GM23338 (cell line): ENCODE measurements at regions not wholly inside any gene's neighbourhood (a gene's known extent, or its start where the extent isn't known, plus 50 kb on each side); places are given as distances from the start of the nearest gene placed in this dataset.

Experiments used
- ATAC-seq: fragments of 200-7000 bp; cut with Tn5 transposase; 3 replicates; pipeline ENCODE4 v1.9.1; 2020
- DNase-seq: peaks from one replicate; pipeline ENCODE4 v3.0.0-alpha.2; 2015; ENCODE audit warnings: low spot score
- H2AFZ ChIP-seq: fragments of 200-600 bp; sonication (generic); 2 replicates; pipeline ENCODE4 v1.8.0; 2016; ENCODE audit warnings: antibody characterized with exemption, mild to moderate bottlenecking, moderate library complexity
- H3F3A ChIP-seq: fragments of 200-600 bp; sonication (generic); replicated peaks from 2 replicates; pipeline ENCODE4 v1.8.0; 2017; ENCODE audit warnings: antibody characterized with exemption, mixed run types, low read depth
- H3K27ac ChIP-seq: fragments of 200-600 bp; sonication (generic); 2 replicates; pipeline ENCODE4 v1.6.1; 2016; ENCODE audit warnings: low read depth
- H3K27me3 ChIP-seq: fragments of 200-600 bp; sonication (generic); 2 replicates; pipeline ENCODE4 v1.8.0; 2016; ENCODE audit warnings: mild to moderate bottlenecking, mixed run types, moderate library complexity; ENCODE audit not compliant: insufficient read depth
- H3K36me3 ChIP-seq: fragments of 200-600 bp; sonication (generic); 2 replicates; pipeline ENCODE4 v1.8.0; 2016; ENCODE audit warnings: mild to moderate bottlenecking; ENCODE audit not compliant: insufficient read depth
- H3K4me1 ChIP-seq: fragments of 200-600 bp; sonication (generic); 2 replicates; pipeline ENCODE4 v1.8.0; 2016; ENCODE audit warnings: mild to moderate bottlenecking, moderate library complexity; ENCODE audit not compliant: insufficient read depth
- H3K4me2 ChIP-seq: fragments of 200-600 bp; sonication (generic); 2 replicates; pipeline ENCODE4 v1.7.1; 2017; ENCODE audit warnings: mixed run types
- H3K4me3 ChIP-seq: fragments of 200-600 bp; sonication (generic); 2 replicates; pipeline ENCODE4 v1.6.1; 2016; ENCODE audit warnings: mixed run types
- H3K79me2 ChIP-seq: fragments of 200-600 bp; sonication (generic); replicated peaks from 2 replicates; pipeline ENCODE4 v1.8.0; 2017; ENCODE audit warnings: mild to moderate bottlenecking; ENCODE audit not compliant: insufficient read depth
- H3K9me2 ChIP-seq: fragments of 200-600 bp; sonication (generic); 2 replicates; pipeline ENCODE4 v1.8.0; 2017; ENCODE audit not compliant: insufficient read depth
- H4K20me1 ChIP-seq: fragments of 200-600 bp; sonication (generic); replicated peaks from 2 replicates; pipeline ENCODE4 v1.8.0; 2017; ENCODE audit warnings: mild to moderate bottlenecking; ENCODE audit not compliant: insufficient read depth
- H3K27ac Mint-ChIP-seq: 2 replicates; pipeline ENCODE4 v1.8.0; 2020; ENCODE audit warnings: inconsistent platforms, mild to moderate bottlenecking, moderate library complexity, mixed read lengths
- H3K27me3 Mint-ChIP-seq: 3 replicates; pipeline ENCODE4 v1.8.0; 2022; ENCODE audit warnings: low read depth, mild to moderate bottlenecking, moderate library complexity, mixed read lengths, inconsistent platforms; ENCODE audit not compliant: insufficient read depth, poor library complexity
- H3K36me3 Mint-ChIP-seq: 3 replicates; pipeline ENCODE4 v1.8.0; 2021; ENCODE audit warnings: low read depth, mild to moderate bottlenecking, inconsistent platforms, moderate library complexity, mixed read lengths
- H3K4me1 Mint-ChIP-seq: 3 replicates; pipeline ENCODE4 v1.8.0; 2020; ENCODE audit warnings: mild to moderate bottlenecking, inconsistent platforms, mixed read lengths
- H3K4me3 Mint-ChIP-seq: 3 replicates; pipeline ENCODE4 v1.8.0; 2021; ENCODE audit warnings: moderate library complexity, mild to moderate bottlenecking, inconsistent platforms, mixed read lengths
- H3K9me3 Mint-ChIP-seq: 3 replicates; pipeline ENCODE4 v1.8.0; 2020; ENCODE audit warnings: moderate library complexity, mild to moderate bottlenecking, inconsistent platforms, mixed read lengths
- CREB1 ChIP-seq: fragments of 250-450 bp; sonication (Bioruptor Pico); IDR thresholded peaks from 2 replicates; pipeline ENCODE4 v1.5.0; 2020; ENCODE audit warnings: low read depth, mild to moderate bottlenecking, moderate library complexity
- CTCF ChIP-seq, 2 experiments: fragments of 200-600 bp in 1 of 2; sonication (generic) in 1 of 2; conservative IDR thresholded peaks; 2 replicates each; pipeline versions ENCODE4 v1.5.1 to v1.6.1; 2016 to 2017; ENCODE audit warnings: antibody characterized with exemption in 2 of 2, low read depth in 2 of 2, mild to moderate bottlenecking in 2 of 2, moderate library complexity in 1 of 2
- ETS1 ChIP-seq: IDR thresholded peaks from 2 replicates; pipeline ENCODE4 v1.6.1; 2016; ENCODE audit warnings: antibody characterized with exemption
- EZH2 ChIP-seq: fragments of 200-600 bp; sonication (generic); IDR thresholded peaks from one replicate; pipeline ENCODE4 v1.8.0; 2017; ENCODE audit warnings: antibody characterized with exemption, mild to moderate bottlenecking, low read depth; ENCODE audit not compliant: unreplicated experiment
- EZH2phosphoT487 ChIP-seq: fragments of 200-600 bp; sonication (generic); IDR thresholded peaks from one replicate; pipeline ENCODE4 v1.8.1; 2018; ENCODE audit warnings: antibody characterized with exemption; ENCODE audit not compliant: unreplicated experiment
- JUNB ChIP-seq: IDR thresholded peaks from one replicate; pipeline ENCODE4 v1.6.1; 2016; ENCODE audit warnings: antibody characterized with exemption; ENCODE audit not compliant: unreplicated experiment
- NANOG ChIP-seq: IDR thresholded peaks from 2 replicates; pipeline ENCODE4 v1.6.1; 2016; ENCODE audit warnings: antibody characterized with exemption, borderline replicate concordance
- POLR2AphosphoS5 ChIP-seq: IDR thresholded peaks from 2 replicates; pipeline ENCODE4 v1.6.1; 2016; ENCODE audit warnings: antibody characterized with exemption, low read depth
- STAT1 ChIP-seq: IDR thresholded peaks from one replicate; pipeline ENCODE4 v1.6.1; 2016; ENCODE audit warnings: antibody characterized with exemption; ENCODE audit not compliant: unreplicated experiment
- ZNF114 ChIP-seq: fragments of 250-450 bp; sonication (Bioruptor Pico); IDR thresholded peaks from 2 replicates; pipeline ENCODE4 v1.5.0; 2020; ENCODE audit warnings: mild to moderate bottlenecking, moderate library complexity
- ZNF462 ChIP-seq: fragments of 250-450 bp; sonication (Bioruptor Pico); IDR thresholded peaks from 2 replicates; pipeline ENCODE4 v1.5.0; 2020; ENCODE audit warnings: mild to moderate bottlenecking, moderate library complexity

- H3K36me3 Mint-ChIP-seq: no peaks in the 10 kb centered on the region
- no peaks in the 10 kb centered on the region for H3K36me3 ChIP-seq
- H3K9me3 Mint-ChIP-seq: no peaks in the 10 kb centered on the region
- no peak overlapping the region for H2AFZ ChIP-seq
- no peaks in the 10 kb centered on the region for H3K4me1 Mint-ChIP-seq
- no peaks in the 10 kb centered on the region for H3K9me2 ChIP-seq
- no peak overlapping the region for H3K4me2 ChIP-seq
- H3K4me3 ChIP-seq: no peak overlapping the region
- H3K27me3 Mint-ChIP-seq: no peaks in the 10 kb centered on the region
- H3F3A ChIP-seq: no peaks in the 10 kb centered on the region
- H3K79me2 ChIP-seq: no peaks in the 10 kb centered on the region
- no peaks in the 10 kb centered on the region for H3K4me1 ChIP-seq
- no peak for DNase-seq
- ATAC-seq: no peak
- no peak overlapping the region for H3K27ac ChIP-seq
- no peak overlapping the region for H3K4me3 Mint-ChIP-seq
- no peak overlapping the region for H3K27ac Mint-ChIP-seq
- H4K20me1 ChIP-seq: no peaks in the 10 kb centered on the region
- no peak for TF ChIP-seq CREB1 (CRISPR knock-in tag)
- H3K27me3 ChIP-seq: no peaks in the 10 kb centered on the region
Measured at GRCh38 chr6:12618296-12618695, 98.3 kb upstream of the PHACTR1 start.

GRCh38 chr6:12621754-12622153, 94.8 kb upstream of the PHACTR1 start:
- Mint-ChIP-seq H3K4me1 (peaks cover 7% of the 10 kb centered on the region; the same call in 2 of the 3 replicates), H3K27me3 (peaks cover 2% of the 10 kb centered on the region), H3K4me3 (no peak overlapping the region), H3K36me3 (no peaks in the 10 kb centered on the region), H3K27ac (no peak overlapping the region), H3K9me3 (no peaks in the 10 kb centered on the region)
- Histone ChIP-seq H4K20me1 (no peaks in the 10 kb centered on the region), H3K9me2 (no peaks in the 10 kb centered on the region), H3K27me3 (no peaks in the 10 kb centered on the region), H3F3A (no peaks in the 10 kb centered on the region), H3K4me3 (no peak overlapping the region), H3K27ac (no peak overlapping the region), H3K79me2 (no peaks in the 10 kb centered on the region), H2AFZ (no peak overlapping the region), H3K36me3 (no peaks in the 10 kb centered on the region), H3K4me2 (no peak overlapping the region), H3K4me1 (no peaks in the 10 kb centered on the region)
- no peak for ATAC-seq
- DNase-seq: no peak
- TF ChIP-seq POLR2AphosphoS5 (no peak), EZH2 (no peak), STAT1 (no peak), EZH2phosphoT487 (no peak), ZNF462 (CRISPR knock-in tag) (no peak), ZNF114 (no peak), ETS1 (no peak), CTCF (conservative IDR thresholded peaks at IDR 0.05; ENCODE audit: low read depth in 2 of 2) (no peak), CREB1 (CRISPR knock-in tag) (no peak), NANOG (no peak), JUNB (no peak)
